HEK293 (cell line): ENCODE measurements at regions not wholly inside any gene's neighbourhood (a gene's known extent, or its start where the extent isn't known, plus 50 kb on each side); places are given as distances from the start of the nearest gene placed in this dataset.

Experiments used
- CTCF ChIA-PET: fragments of 350-600 bp; formaldehyde crosslinking; extraction: SDS; loops from one replicate; lab custom pipeline; 2021; ENCODE audit warnings: antibody characterized with exemption; lab: Yijun Ruan, JAX
- POLR2A ChIA-PET: fragments of 300-600 bp; formaldehyde crosslinking; extraction: SDS; loops from one replicate; lab custom pipeline; 2020; ENCODE audit warnings: antibody characterized with exemption, inconsistent platforms; lab: Yijun Ruan, JAX
- H3K27ac ChIP-seq: fragments of 200-500 bp; sonication (Bioruptor generic); 2 replicates; pipeline ENCODE4 v1.5.1; 2014; ENCODE audit warnings: low read depth, low read length, control low read depth, inconsistent platforms; ENCODE audit errors: extremely low read depth
- H3K36me3 ChIP-seq, 2 experiments: fragments of 200-500 bp in 1 of 2; sonication (Bioruptor generic) in 1 of 2; 1 replicate in 1 of 2; 2 replicates in 1 of 2; pipeline ENCODE4 v1.5.1; 2014 to 2017; ENCODE audit warnings: inconsistent platforms in 2 of 2, low read length in 2 of 2; ENCODE audit not compliant: control insufficient read depth in 2 of 2, insufficient read depth in 1 of 2
- H3K4me1 ChIP-seq: fragments of 200-500 bp; sonication (Bioruptor generic); 2 replicates; pipeline ENCODE4 v1.5.1; 2014; ENCODE audit warnings: mild to moderate bottlenecking, low read length, inconsistent platforms; ENCODE audit not compliant: control insufficient read depth, insufficient read depth
- H3K4me3 ChIP-seq: 2 replicates; pipeline ENCODE4 v1.5.1; 2011; ENCODE audit warnings: low read depth, mild to moderate bottlenecking, control low read depth, low read length, moderate library complexity
- H3K9me3 ChIP-seq: fragments of 200-500 bp; sonication (Bioruptor generic); 2 replicates; pipeline ENCODE4 v1.5.1; 2014; ENCODE audit warnings: low read depth, low read length, inconsistent platforms; ENCODE audit not compliant: control insufficient read depth, insufficient read depth
- ELK4 ChIP-seq: IDR thresholded peaks from 2 replicates; pipeline ENCODE4 v1.6.1; 2011; ENCODE audit warnings: mild to moderate bottlenecking, low read depth, low read length, borderline replicate concordance
- GLIS1 ChIP-seq: fragments of 450-650 bp; formaldehyde crosslinking; IDR thresholded peaks from 2 replicates; pipeline ENCODE4 v1.5.1; 2016; ENCODE audit warnings: missing biosample characterization, missing genetic modification characterization
- KLF17 ChIP-seq: fragments of 450-650 bp; formaldehyde crosslinking; IDR thresholded peaks from 2 replicates; pipeline ENCODE4 v1.5.1; 2016; ENCODE audit warnings: missing biosample characterization, missing genetic modification characterization
- MZF1 ChIP-seq: fragments of 450-650 bp; formaldehyde crosslinking; IDR thresholded peaks from 2 replicates; pipeline ENCODE4 v1.5.1; 2017; ENCODE audit warnings: missing biosample characterization, missing genetic modification characterization, borderline replicate concordance
- SCRT2 ChIP-seq: fragments of 450-650 bp; formaldehyde crosslinking; IDR thresholded peaks from 2 replicates; pipeline ENCODE4 v1.5.1; 2016; ENCODE audit warnings: missing biosample characterization, missing genetic modification characterization
- SP2 ChIP-seq: fragments of 450-650 bp; formaldehyde crosslinking; IDR thresholded peaks from 2 replicates; pipeline ENCODE4 v1.5.1; 2016; ENCODE audit warnings: missing biosample characterization, missing genetic modification characterization
- YY2 ChIP-seq: fragments of 450-650 bp; formaldehyde crosslinking; IDR thresholded peaks from 2 replicates; pipeline ENCODE4 v1.5.1; 2016; ENCODE audit warnings: missing biosample characterization, missing genetic modification characterization
- ZBTB10 ChIP-seq: fragments of 450-650 bp; formaldehyde crosslinking; IDR thresholded peaks from 2 replicates; pipeline ENCODE4 v1.5.1; 2016; ENCODE audit warnings: missing biosample characterization, missing genetic modification characterization
- ZBTB17 ChIP-seq: fragments of 450-650 bp; formaldehyde crosslinking; IDR thresholded peaks from 2 replicates; pipeline ENCODE4 v1.5.1; 2016; ENCODE audit warnings: missing biosample characterization, missing genetic modification characterization
- ZNF114 ChIP-seq: fragments of 450-650 bp; formaldehyde crosslinking; IDR thresholded peaks from 2 replicates; pipeline ENCODE4 v1.5.0; 2017; ENCODE audit warnings: missing biosample characterization, missing genetic modification characterization
- ZNF133 ChIP-seq: fragments of 450-650 bp; formaldehyde crosslinking; IDR thresholded peaks from 2 replicates; pipeline ENCODE4 v1.5.1; 2016; ENCODE audit warnings: missing biosample characterization, missing genetic modification characterization
- ZNF138 ChIP-seq: fragments of 450-650 bp; formaldehyde crosslinking; IDR thresholded peaks from 2 replicates; pipeline ENCODE4 v1.5.1; 2016; ENCODE audit warnings: missing biosample characterization, missing genetic modification characterization, borderline replicate concordance
- ZNF16 ChIP-seq: fragments of 450-650 bp; formaldehyde crosslinking; IDR thresholded peaks from 2 replicates; pipeline ENCODE4 v1.5.1; 2016; ENCODE audit warnings: low read depth, missing biosample characterization, missing genetic modification characterization
- ZNF214 ChIP-seq: fragments of 450-650 bp; formaldehyde crosslinking; IDR thresholded peaks from 2 replicates; pipeline ENCODE4 v1.5.1; 2017; ENCODE audit warnings: missing biosample characterization, mild to moderate bottlenecking, missing genetic modification characterization, borderline replicate concordance
- ZNF239 ChIP-seq: fragments of 450-650 bp; formaldehyde crosslinking; IDR thresholded peaks from 2 replicates; pipeline ENCODE4 v1.5.1; 2016; ENCODE audit warnings: missing biosample characterization, missing genetic modification characterization
- ZNF274 ChIP-seq, 2 experiments: fragments of 200-500 bp in 1 of 2; fragments of 450-650 bp in 1 of 2; sonication (Bioruptor generic) in 1 of 2; formaldehyde crosslinking in 1 of 2; IDR thresholded peaks; 2 replicates each; pipeline versions ENCODE4 v1.5.1 to v1.6.1; 2014 to 2016; ENCODE audit warnings: borderline replicate concordance in 1 of 2, inconsistent platforms in 1 of 2, low read length in 1 of 2, missing biosample characterization in 1 of 2, missing genetic modification characterization in 1 of 2
- ZNF280C ChIP-seq: fragments of 450-650 bp; formaldehyde crosslinking; IDR thresholded peaks from 2 replicates; pipeline ENCODE4 v1.5.1; 2016; ENCODE audit warnings: missing biosample characterization, missing genetic modification characterization
- ZNF335 ChIP-seq: fragments of 450-650 bp; formaldehyde crosslinking; conservative IDR thresholded peaks from 2 replicates; pipeline ENCODE4 v1.5.1; 2016; ENCODE audit warnings: missing biosample characterization, missing genetic modification characterization
- ZNF404 ChIP-seq: fragments of 450-650 bp; formaldehyde crosslinking; IDR thresholded peaks from 2 replicates; pipeline ENCODE4 v1.5.1; 2017; ENCODE audit warnings: missing biosample characterization, missing genetic modification characterization
- ZNF510 ChIP-seq: fragments of 450-650 bp; formaldehyde crosslinking; IDR thresholded peaks from 2 replicates; pipeline ENCODE4 v1.5.1; 2018; ENCODE audit warnings: mild to moderate bottlenecking, missing genetic modification characterization, missing biosample characterization; ENCODE audit not compliant: insufficient replicate concordance
- ZNF530 ChIP-seq: fragments of 450-650 bp; formaldehyde crosslinking; IDR thresholded peaks from 2 replicates; pipeline ENCODE4 v1.5.1; 2016; ENCODE audit warnings: low read depth, missing biosample characterization, missing genetic modification characterization
- ZNF596 ChIP-seq: fragments of 450-650 bp; IDR thresholded peaks from 2 replicates; pipeline ENCODE4 v1.5.0; 2018; ENCODE audit warnings: missing biosample characterization, mild to moderate bottlenecking, missing genetic modification characterization, moderate library complexity
- ZNF629 ChIP-seq: fragments of 450-650 bp; formaldehyde crosslinking; IDR thresholded peaks from 2 replicates; pipeline ENCODE4 v1.5.1; 2017; ENCODE audit warnings: missing biosample characterization, missing genetic modification characterization
- ZNF670 ChIP-seq: fragments of 450-650 bp; formaldehyde crosslinking; IDR thresholded peaks from 2 replicates; pipeline ENCODE4 v1.5.1; 2016; ENCODE audit warnings: missing biosample characterization, missing genetic modification characterization, low read depth
- ZNF692 ChIP-seq: fragments of 450-650 bp; formaldehyde crosslinking; IDR thresholded peaks from 2 replicates; pipeline ENCODE4 v1.5.1; 2016; ENCODE audit warnings: missing biosample characterization, missing genetic modification characterization
- ZNF76 ChIP-seq: fragments of 450-650 bp; formaldehyde crosslinking; IDR thresholded peaks from 2 replicates; pipeline ENCODE4; 2016; ENCODE audit warnings: low read depth, missing biosample characterization, missing genetic modification characterization, borderline replicate concordance
- ZNF792 ChIP-seq: fragments of 450-650 bp; formaldehyde crosslinking; IDR thresholded peaks from 2 replicates; pipeline ENCODE4 v1.5.1; 2016; ENCODE audit warnings: missing biosample characterization, missing genetic modification characterization

- ChIA-PET POLR2A (no interaction called here), CTCF (interaction anchor here (0.8 kb wide), 1 partner anchor 10 kb away, joined by 4 read pairs; no protein-coding TSS in a partner anchor)
- no peaks in the 10 kb centered on the region for H3K36me3 ChIP-seq
- TF ChIP-seq ZNF138, result no peak
- TF ChIP-seq ZNF404 (tag by site-specific recombination), result no peak
- no peak for TF ChIP-seq GLIS1 (tag by site-specific recombination)
- TF ChIP-seq YY2, result no peak
- TF ChIP-seq ZNF274 (IDR thresholded peaks at IDR 0.05; ENCODE audit: low read length), result no peak
- no peak for TF ChIP-seq ZNF274 (tag by site-specific recombination; IDR thresholded peaks at IDR 0.05; ENCODE audit: borderline replicate concordance)
- TF ChIP-seq SP2, result no peak
- TF ChIP-seq ZNF670 (tag by site-specific recombination), result no peak
- TF ChIP-seq ZNF510 (tag by site-specific recombination), result no peak
- TF ChIP-seq ZNF530 (tag by site-specific recombination), result no peak
- TF ChIP-seq ZBTB10 (tag by site-specific recombination), result no peak
- TF ChIP-seq ZNF335, result no peak
- no peak overlapping the region for H3K4me3 ChIP-seq
- H3K4me1 ChIP-seq, result no peaks in the 10 kb centered on the region
- no peak overlapping the region for H3K27ac ChIP-seq
- H3K9me3 ChIP-seq, result no peaks in the 10 kb centered on the region
Observed at GRCh38 chr15:69718436-69718835, 265.8 kb downstream of the RPLP1 start.

- CTCF ChIA-PET, result interaction anchor here (0.8 kb wide), 1 partner anchor 9 kb away, joined by 4 read pairs; no protein-coding TSS in a partner anchor
- TF ChIP-seq ZNF76 (tag by site-specific recombination) (no peak), ZNF596 (tag by site-specific recombination) (no peak), ZBTB17 (tag by site-specific recombination) (no peak), YY2 (no peak), KLF17 (tag by site-specific recombination) (no peak), ZNF280C (tag by site-specific recombination) (no peak), ZNF133 (tag by site-specific recombination) (no peak), SCRT2 (tag by site-specific recombination) (no peak), ZNF239 (tag by site-specific recombination) (no peak), ZNF114 (tag by site-specific recombination) (no peak), ZNF138 (no peak), ZNF16 (no peak), ZNF692 (tag by site-specific recombination) (no peak), ZNF629 (no peak), ZNF214 (tag by site-specific recombination) (no peak), MZF1 (tag by site-specific recombination) (no peak), ELK4 (no peak), ZNF792 (tag by site-specific recombination) (no peak)
- TF ChIP-seq, all 188 proteins: peak for 0
- H3K9me3 ChIP-seq, result no peaks in the 10 kb centered on the region
- H3K4me1 ChIP-seq, result no peaks in the 10 kb centered on the region
- no peak overlapping the region for H3K4me3 ChIP-seq
- H3K27ac ChIP-seq, result no peak overlapping the region
- no peaks in the 10 kb centered on the region for H3K36me3 ChIP-seq
- POLR2A ChIA-PET, result no interaction called here
Observed at GRCh38 chr15:69718916-69719315, 266.3 kb downstream of the RPLP1 start.
